AG08396 (cell line): ENCODE measurements at regions not wholly inside any gene's neighbourhood (a gene's known extent, or its start where the extent isn't known, plus 50 kb on each side); places are given as distances from the start of the nearest gene placed in this dataset.

Experiments used
- DNase-seq: peaks from one replicate; pipeline ENCODE4 v3.0.0; 2012; ENCODE audit warnings: low spot score, mixed read lengths

DNA sequence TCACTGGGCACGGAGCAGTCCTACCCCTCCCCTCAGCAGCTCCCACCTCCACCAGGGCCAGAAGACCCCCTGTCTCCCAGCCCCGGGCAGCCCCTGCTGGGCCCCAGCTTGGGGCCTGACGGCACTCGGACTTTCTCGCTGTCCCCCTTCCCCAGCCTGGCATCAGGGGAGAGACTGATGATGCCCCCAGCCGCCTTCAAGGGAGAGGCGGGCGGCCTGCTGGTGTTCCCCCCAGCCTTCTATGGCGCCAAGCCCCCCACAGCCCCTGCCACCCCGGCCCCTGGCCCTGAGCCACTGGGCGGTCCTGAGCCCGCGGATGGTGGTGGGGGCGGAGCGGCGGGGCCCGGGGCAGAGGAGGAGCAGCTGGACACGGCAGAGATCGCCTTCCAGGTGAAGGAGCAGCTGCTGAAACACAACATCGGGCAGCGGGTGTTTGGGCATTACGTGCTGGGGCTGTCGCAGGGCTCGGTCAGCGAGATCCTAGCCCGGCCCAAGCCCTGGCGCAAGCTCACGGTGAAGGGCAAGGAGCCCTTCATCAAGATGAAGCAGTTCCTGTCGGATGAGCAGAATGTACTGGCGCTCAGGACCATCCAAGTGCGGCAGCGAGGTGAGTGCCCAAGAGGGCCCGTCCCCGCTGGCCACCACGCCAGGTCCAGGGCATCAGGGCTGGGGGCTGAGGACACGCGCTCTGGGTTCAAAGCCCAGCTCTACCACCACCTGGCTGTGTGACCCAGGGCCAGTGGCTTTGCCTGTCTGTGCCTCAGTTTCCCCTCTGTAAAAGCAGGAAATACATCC is 58.6 kb downstream of the PHETA1 start:
- no peak for DNase-seq

GRCh38 chr12:111309584-111309983 is 59.3 kb downstream of the PHETA1 start:
- no peak for DNase-seq

- DNase-seq = no peak
Observed at GRCh38 chr12:111308473-111308872, 60.4 kb downstream of the PHETA1 start.

DNA sequence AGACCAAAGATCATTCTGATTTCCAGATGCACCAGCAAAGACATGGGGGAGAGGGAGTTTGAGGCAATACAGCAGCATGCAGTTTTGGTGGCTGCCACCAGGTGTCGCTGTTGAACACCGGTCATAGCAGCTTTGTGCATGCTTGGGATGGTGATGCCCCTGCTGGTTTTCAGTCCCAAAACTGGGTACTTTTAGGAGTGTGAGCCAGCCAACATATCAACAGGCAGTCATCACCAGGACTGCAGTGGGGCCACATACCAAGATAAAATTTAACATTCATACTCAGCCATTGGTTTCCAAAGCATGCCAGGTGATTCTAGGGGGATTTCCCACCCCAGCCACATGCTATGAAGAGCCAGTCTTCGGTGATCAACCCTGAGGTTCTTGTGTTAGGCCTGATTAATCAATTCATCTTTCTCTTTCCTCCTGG is 64.2 kb downstream of the PHETA1 start:
- no peak for DNase-seq

- no peak for DNase-seq
Observed at GRCh38 chr12:111303531-111303930, 65.4 kb downstream of the PHETA1 start.

DNA sequence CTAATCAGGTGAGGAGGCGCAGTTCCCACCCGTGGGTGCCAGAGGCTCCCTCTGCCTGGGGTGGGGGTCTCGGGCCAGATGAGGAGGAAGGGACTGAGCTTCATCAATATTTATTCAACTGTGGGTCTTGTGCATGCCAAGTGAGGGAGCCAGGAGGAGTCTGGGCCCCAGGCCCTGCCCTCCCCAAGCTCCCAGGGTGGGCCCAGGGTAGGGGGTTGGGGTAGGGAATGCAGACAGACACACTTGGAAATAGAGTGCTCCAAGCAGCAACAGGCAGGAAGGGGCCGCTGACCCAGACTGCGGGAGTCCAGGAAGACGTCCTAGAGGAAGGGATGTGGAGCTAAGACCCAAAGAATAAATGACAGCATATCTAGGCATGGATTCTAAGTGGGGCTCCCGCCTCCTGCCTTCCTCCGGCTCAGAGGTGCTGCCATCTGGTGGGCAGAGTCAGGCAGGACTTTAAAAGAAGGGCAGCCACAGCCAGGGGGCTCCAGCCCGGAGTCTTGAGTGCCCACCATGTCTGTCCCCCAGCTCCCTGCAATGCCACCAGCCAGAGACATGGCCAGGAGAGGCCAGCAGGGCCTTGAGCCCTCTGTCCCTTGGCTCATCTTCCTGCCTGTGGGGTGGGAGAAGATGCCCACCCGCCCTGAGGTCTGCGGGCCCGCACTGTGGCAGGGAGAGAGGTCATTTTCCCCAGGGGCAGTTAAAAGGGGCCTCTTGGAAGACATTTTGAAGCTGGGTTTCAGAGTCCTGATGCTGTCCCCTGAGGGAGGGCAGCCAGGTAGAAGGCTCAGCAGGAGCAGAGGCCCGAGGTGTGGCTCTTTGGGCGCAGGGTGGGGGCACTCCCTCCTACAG is 70.1 kb downstream of the PHETA1 start:
- peak; percentile 77 for DNase-seq

DNA sequence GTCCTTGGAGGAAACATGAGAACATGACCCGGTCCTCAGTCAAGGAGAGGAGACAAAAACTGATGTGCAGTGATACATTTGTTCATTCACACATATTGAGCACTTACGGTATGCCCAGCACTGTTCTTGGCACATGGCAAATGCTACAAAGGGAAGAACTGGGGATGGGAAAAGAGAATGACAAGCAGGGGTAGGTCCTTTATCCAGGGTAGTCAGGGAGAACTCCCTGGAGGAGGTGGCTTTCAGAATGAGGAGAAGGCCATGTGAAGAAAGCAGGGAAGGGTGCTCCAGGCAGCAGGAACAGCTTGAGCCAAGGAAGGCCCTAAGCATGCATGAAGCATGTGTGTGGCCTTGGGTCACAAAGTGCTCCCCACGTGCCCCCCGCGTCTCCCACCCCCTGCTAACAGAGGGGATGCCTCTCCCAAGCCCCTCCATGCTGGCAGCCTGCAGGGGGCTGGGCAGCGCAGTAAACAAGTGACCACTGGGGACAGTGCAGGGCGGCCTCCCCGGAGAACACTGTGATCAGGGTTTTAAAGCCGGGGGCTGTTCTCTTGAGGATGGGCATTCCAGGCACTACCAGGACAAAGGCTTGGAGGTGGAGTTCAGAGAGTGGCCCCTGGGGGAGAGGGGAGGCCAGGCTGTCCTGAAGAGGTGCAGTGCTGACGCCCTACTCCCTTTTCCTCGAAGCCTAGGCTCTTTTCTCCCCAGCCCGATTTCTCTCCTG is 71.0 kb downstream of the PHETA1 start:
- DNase-seq = no peak

- DNase-seq = no peak
Observed at GRCh38 chr12:111296906-111297463, 71.9 kb downstream of the PHETA1 start.

GRCh38 chr12:111295176-111295575 is 73.7 kb downstream of the PHETA1 start:
- no peak for DNase-seq

DNA sequence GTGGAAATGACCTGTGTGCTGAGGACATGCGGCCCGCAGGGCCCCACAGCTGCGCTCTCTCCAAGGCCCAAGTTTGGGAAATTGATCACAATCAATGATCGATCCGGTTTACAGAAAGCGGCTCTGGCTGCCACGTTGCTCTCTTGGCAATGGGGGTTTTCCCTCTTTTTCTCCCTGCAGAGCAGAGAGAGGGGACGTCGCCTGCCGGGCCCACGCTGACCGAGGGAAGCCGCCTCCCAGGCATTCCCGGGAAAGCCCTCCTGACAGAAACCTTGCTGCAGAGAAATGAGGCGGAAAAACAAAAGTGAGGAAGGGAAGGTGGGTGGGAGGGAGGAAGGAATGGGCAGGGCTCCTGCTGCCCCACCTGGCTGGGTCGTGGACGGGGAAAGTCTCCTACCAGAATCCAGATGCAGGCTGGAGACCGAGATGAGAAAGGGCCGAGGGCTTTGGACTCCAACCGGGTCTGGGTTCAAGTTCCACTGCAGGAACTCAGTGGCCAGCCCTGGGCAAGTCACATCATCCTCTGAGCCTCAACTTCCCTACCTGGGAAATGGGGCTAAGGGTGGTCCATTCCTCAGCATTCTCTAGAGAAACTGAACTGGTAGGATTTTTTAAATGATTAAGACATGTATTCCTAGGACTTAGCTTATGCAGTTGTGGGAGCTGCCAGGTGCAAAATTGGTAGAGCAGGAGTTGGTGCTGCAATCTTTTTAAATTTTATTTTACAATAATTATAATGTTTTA is 75.5 kb downstream of the PHETA1 start:
- no peak for DNase-seq

DNA sequence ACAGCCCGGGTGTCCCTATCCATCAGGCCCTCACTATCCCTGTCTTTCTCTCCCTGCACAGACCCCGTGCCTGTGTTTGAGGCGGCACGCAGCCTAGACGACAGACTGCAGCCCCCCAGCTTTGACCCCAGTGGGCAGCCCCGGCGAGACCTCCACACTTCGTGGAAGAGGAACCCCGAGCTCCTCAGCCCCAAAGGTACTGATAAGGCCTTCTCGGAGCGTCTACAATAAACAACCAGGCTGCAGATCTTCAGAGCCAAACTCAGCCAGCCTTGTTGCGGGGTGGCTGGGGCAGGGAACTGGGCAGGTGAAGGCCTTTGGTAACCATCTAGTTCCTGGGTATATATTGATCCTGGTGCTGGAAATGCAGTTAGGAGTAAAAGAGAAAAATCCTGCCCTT is 77.5 kb downstream of the PHETA1 start:
- no peak for DNase-seq

DNA sequence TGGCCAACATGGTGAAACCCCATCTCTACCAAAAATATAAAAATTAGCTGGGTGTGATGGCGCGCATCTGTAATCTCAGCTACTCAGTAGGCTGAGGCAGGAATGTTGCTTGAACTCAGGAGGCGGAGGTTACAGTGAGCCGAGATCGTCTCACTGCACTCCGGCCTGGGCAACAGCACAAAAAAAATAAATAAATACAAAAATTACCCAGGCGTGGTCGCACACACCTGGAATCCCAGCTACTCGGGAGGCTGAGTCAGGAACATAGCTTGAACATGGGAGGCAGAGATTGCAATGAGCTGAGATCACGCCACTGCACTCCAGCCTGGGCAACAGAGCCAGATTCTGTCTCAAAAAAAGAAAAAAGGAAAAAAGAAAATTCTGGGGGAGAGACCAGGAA is 80.1 kb downstream of the PHETA1 start:
- DNase-seq = no peak

DNA sequence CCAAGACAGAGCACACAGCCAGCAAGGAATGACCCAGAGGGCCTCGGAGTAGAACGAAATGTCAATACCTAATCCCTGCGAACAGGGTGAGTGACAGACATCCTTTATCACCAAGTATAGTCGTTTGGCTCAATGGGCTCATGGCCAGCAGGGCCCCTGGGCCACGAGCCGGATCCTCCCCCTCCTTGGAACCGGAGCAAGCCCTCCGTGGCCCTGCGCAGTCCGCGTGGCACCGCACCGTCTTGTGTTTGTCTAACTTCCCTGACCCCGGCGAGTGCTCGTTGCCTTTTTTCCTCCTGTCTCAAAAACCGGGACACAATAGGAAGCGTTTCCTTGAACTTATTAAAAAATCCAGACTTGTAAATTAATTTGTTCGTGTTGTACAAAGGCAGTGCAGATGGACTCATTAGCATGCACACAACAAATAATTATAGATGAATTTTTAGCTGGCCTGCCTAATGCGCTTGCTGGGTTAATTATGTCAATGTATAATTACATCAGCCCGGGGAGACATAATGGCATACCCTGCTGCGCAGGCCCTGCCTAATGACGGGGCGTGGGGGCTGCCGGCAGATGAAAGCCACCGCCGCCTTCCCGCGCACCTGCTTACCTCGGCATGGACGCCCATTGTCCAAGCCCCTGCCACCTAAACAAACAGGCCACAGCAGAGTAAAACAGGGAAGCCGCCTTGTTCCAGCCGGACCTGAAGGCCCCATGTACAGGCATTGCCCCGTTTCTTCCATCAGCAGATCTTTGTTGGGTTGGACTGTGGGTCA is 81.6 kb downstream of the PHETA1 start:
- no peak for DNase-seq

GRCh38 chr12:111285200-111285599 is 83.7 kb downstream of the PHETA1 start:
- no peak for DNase-seq

GRCh38 chr12:111284709-111285108 is 84.2 kb downstream of the PHETA1 start:
- DNase-seq = no peak

- DNase-seq = no peak
Observed at GRCh38 chr12:111283966-111284365, 84.9 kb downstream of the PHETA1 start.

GRCh38 chr12:111283521-111283920 is 85.4 kb downstream of the PHETA1 start:
- no peak for DNase-seq

DNA sequence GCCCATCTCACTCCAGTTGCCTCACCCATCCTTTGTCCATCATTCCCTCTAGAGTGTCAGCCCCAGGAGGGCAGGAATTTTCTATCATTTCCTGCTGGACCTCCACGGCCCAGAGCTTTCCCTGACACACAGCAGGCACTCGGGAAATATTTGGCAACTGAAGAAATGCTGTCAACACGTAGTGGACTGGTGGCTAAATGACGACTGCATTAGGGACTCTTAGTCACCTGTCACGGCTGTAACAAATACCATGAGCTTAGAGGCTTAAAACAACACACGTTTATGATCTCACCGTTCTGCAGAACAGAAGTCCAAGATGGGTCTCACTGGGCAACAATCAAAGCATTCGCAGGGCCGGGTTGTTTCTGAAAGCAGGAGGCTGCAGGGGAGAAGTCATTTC is 91.3 kb downstream of the PHETA1 start:
- DNase-seq = no peak

GRCh38 chr12:111276146-111276545 is 92.7 kb downstream of the PHETA1 start:
- no peak for DNase-seq

DNA sequence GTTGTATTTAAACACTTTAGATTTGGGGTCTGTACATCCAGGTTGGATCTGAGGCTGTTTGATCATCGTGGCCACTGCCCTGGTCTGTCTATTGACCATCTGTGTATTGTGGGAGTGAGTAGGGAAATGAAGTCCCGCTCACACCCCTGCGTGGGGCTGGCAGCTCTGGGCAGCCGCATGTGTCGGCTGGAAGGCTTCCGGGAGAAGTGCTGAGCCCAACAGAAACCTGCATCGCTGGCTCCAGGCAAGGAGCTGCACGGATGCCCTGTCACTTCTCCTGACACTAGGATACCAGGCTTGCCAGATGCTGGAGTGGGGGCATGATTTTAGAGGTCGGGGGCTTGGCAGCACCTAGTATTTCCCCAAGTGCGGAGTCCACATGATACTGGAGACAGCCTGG is 93.6 kb downstream of the PHETA1 start:
- no peak for DNase-seq

DNA sequence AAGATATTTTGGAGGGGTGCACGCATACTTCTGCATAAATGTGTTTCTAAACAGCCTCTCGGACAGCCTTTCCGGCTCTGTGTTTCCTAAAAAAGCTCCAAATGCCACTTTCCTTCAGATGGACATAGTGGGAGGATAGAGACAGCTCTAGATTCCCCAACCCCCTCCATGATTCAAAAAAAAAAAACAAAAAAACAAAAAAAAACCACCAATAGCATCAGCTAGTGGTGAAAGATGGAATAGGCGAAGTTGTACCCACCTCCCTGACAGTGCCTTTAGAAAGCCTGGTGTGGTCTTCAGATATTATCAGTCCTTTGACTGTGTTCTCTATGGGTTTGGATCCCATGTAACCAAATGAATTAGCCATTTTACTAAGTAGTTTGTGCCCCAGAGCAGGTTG is 94.1 kb downstream of the PHETA1 start:
- DNase-seq = peak; percentile 43
